Astrocyte (in vitro differentiated cells and primary cell): ENCODE measurements at regions not wholly inside any gene's neighbourhood (a gene's known extent, or its start where the extent isn't known, plus 50 kb on each side); places are given as distances from the start of the nearest gene placed in this dataset.

ENCODE experiments used
- CTCF ChIP-seq: IDR thresholded peaks from 2 replicates; pipeline ENCODE4 v1.5.1; 2011; ENCODE audit warnings: low read depth, mild to moderate bottlenecking, inconsistent platforms, low read length, moderate library complexity; ENCODE audit not compliant: insufficient read depth
- EZH2 ChIP-seq: IDR thresholded peaks from 2 replicates; pipeline ENCODE4 v1.6.1; 2012; ENCODE audit warnings: mild to moderate bottlenecking, low read length, inconsistent platforms; ENCODE audit not compliant: insufficient read depth

- TF ChIP-seq CTCF (no peak), EZH2 (no peak)
Observed at GRCh38 chr9:89803403-89803802, 198.6 kb downstream of the GADD45G start.
